Mesenchymal stem cell (in vitro differentiated cells and primary cell): ENCODE measurements at regions not wholly inside any gene's neighbourhood (a gene's known extent, or its start where the extent isn't known, plus 50 kb on each side); places are given as distances from the start of the nearest gene placed in this dataset.

Experiments
- DNase-seq: peaks from one replicate; pipeline ENCODE4 v3.0.0-alpha.2; 2013
- H2AFZ ChIP-seq: one replicate; pipeline ENCODE4 v1.6.1; 2013; ENCODE audit warnings: low read depth, mild to moderate bottlenecking, control low read depth, inconsistent platforms, low read length, moderate library complexity
- H2AK5ac ChIP-seq: 2 replicates; pipeline ENCODE4 v1.6.1; 2013; ENCODE audit warnings: low read length, moderate library complexity, mild to moderate bottlenecking, inconsistent platforms; ENCODE audit not compliant: severe bottlenecking
- H2BK120ac ChIP-seq: one replicate; pipeline ENCODE4 v1.6.1; 2013; ENCODE audit warnings: low read depth, mild to moderate bottlenecking, inconsistent platforms, low read length, moderate library complexity
- H2BK12ac ChIP-seq, 2 experiments: one replicate each; pipeline ENCODE4 v1.6.1; 2013; ENCODE audit warnings: inconsistent platforms in 2 of 2, low read length in 2 of 2, mild to moderate bottlenecking in 2 of 2, moderate library complexity in 2 of 2, control low read depth in 1 of 2
- H2BK15ac ChIP-seq: one replicate; pipeline ENCODE4 v1.6.1; 2013; ENCODE audit warnings: mild to moderate bottlenecking, low read depth, inconsistent platforms; ENCODE audit not compliant: poor library complexity, severe bottlenecking
- H2BK5ac ChIP-seq: 2 replicates; pipeline ENCODE4 v1.6.1; 2013; ENCODE audit warnings: low read depth, mild to moderate bottlenecking, low read length, control low read depth, inconsistent platforms; ENCODE audit not compliant: poor library complexity, severe bottlenecking
- H3K14ac ChIP-seq, 2 experiments: one replicate each; pipeline ENCODE4 v1.6.1; 2013; ENCODE audit warnings: inconsistent platforms in 2 of 2, low read length in 2 of 2, control low read depth in 1 of 2, mild to moderate bottlenecking in 1 of 2, moderate library complexity in 1 of 2
- H3K18ac ChIP-seq, 2 experiments: one replicate each; pipeline ENCODE4 v1.6.1; 2013; ENCODE audit warnings: inconsistent platforms in 2 of 2, low read length in 2 of 2, control low read depth in 1 of 2, low read depth in 1 of 2, mild to moderate bottlenecking in 1 of 2
- H3K23ac ChIP-seq, 2 experiments: one replicate each; pipeline ENCODE4 v1.6.1; 2013; ENCODE audit warnings: inconsistent platforms in 2 of 2, low read length in 2 of 2, mild to moderate bottlenecking in 2 of 2, moderate library complexity in 2 of 2, control low read depth in 1 of 2
- H3K27ac ChIP-seq: 2 replicates; pipeline ENCODE4 v1.5.1; 2013; ENCODE audit warnings: mild to moderate bottlenecking, moderate library complexity, low read length, control low read depth, inconsistent platforms; ENCODE audit not compliant: poor library complexity, severe bottlenecking
- H3K27me3 ChIP-seq, 2 experiments: 2 replicates each; pipeline versions ENCODE4 v1.6.1 to v1.7.0; 2013; ENCODE audit warnings: low read length in 2 of 2, mild to moderate bottlenecking in 2 of 2, moderate library complexity in 2 of 2, control low read depth in 1 of 2, inconsistent platforms in 1 of 2; ENCODE audit not compliant: control insufficient read depth in 1 of 2, insufficient read depth in 1 of 2
- H3K36me3 ChIP-seq, 2 experiments: 2 replicates each; pipeline versions ENCODE4 v1.6.1 to v1.7.0; 2013; ENCODE audit warnings: low read length in 2 of 2, control low read depth in 1 of 2, inconsistent platforms in 1 of 2, low read depth in 1 of 2, mild to moderate bottlenecking in 1 of 2; ENCODE audit not compliant: insufficient read depth in 2 of 2, control insufficient read depth in 1 of 2
- H3K4ac ChIP-seq, 2 experiments: one replicate each; pipeline ENCODE4 v1.6.1; 2013; ENCODE audit warnings: inconsistent platforms in 2 of 2, low read length in 2 of 2, mild to moderate bottlenecking in 2 of 2, moderate library complexity in 2 of 2, control low read depth in 1 of 2, low read depth in 1 of 2
- H3K4me1 ChIP-seq: 2 replicates; pipeline ENCODE4 v1.6.1; 2013; ENCODE audit warnings: low read depth, low read length, control low read depth; ENCODE audit not compliant: control insufficient read depth, insufficient read depth
- H3K4me2 ChIP-seq: 2 replicates; pipeline ENCODE4 v1.6.1; 2013; ENCODE audit warnings: low read length, mild to moderate bottlenecking, inconsistent platforms; ENCODE audit not compliant: poor library complexity, severe bottlenecking
- H3K4me3 ChIP-seq, 2 experiments: 2 replicates each; pipeline versions ENCODE4 v1.5.1 to v1.7.0; 2013; ENCODE audit warnings: low read length in 2 of 2, mild to moderate bottlenecking in 2 of 2, control low read depth in 1 of 2, low read depth in 1 of 2; ENCODE audit not compliant: insufficient read depth in 1 of 2
- H3K79me1 ChIP-seq: replicated peaks from 2 replicates; pipeline ENCODE4 v1.6.1; 2013; ENCODE audit warnings: mild to moderate bottlenecking, control low read depth, low read length, inconsistent platforms; ENCODE audit not compliant: poor library complexity, severe bottlenecking
- H3K9ac ChIP-seq: 2 replicates; pipeline ENCODE4 v1.7.0; 2013; ENCODE audit warnings: mild to moderate bottlenecking, low read length, moderate library complexity
- H3K9me3 ChIP-seq: 2 replicates; pipeline ENCODE4 v1.7.0; 2013; ENCODE audit warnings: mild to moderate bottlenecking, low read length; ENCODE audit not compliant: control insufficient read depth
- H4K8ac ChIP-seq: one replicate; pipeline ENCODE4 v1.6.1; 2013; ENCODE audit warnings: inconsistent platforms, mild to moderate bottlenecking, low read length, moderate library complexity
- H4K91ac ChIP-seq: one replicate; pipeline ENCODE4 v1.6.1; 2013; ENCODE audit warnings: mild to moderate bottlenecking, low read length, inconsistent platforms
- WGBS: methylation state at CpG from one replicate; pipeline ENCODE4 v1.1.7; 2013; ENCODE audit warnings: mixed read lengths; 5-methylcytosine and 5-hydroxymethylcytosine counted together

DNA sequence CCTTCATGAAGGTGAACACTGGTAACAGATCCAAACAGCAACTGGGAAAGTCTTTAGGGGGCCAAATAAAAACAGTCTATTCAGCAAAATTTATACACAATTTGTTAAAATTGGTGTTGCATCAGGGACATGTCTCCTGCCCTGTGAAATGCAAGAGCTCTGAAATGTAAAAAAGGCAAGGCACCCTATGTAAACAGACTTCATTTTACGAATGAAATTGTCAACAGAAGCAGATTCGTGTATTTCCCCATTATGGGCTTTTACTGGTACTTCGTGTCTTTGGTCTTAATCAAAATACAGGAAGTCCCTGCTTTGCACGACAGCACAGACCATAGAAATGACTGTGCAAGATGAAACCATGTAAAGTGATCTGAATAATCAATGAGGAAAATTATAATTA lies 127.3 kb upstream of the THBS1 start:
- peak overlapping the region in 1 of 2 experiments; percentile 66 for H2BK12ac ChIP-seq
- H3K18ac ChIP-seq: peak overlapping the region in 1 of 2 experiments; percentile 41
- peak; percentile 70 for DNase-seq
- no peak overlapping the region for H2BK120ac ChIP-seq
- no peak overlapping the region for H3K14ac ChIP-seq
- H3K4me3 ChIP-seq: no peak overlapping the region
- no peaks in the 10 kb centered on the region for H3K9me3 ChIP-seq
- H4K8ac ChIP-seq: peak overlapping the region; percentile 42
- no peaks in the 10 kb centered on the region for H3K36me3 ChIP-seq
- H3K9ac ChIP-seq: no peak overlapping the region
- WGBS: 71% methylated on average over 3 of the region's 4 CpGs
- H3K27ac ChIP-seq: no peak overlapping the region
- H2AK5ac ChIP-seq: no peak overlapping the region
- H3K79me1 ChIP-seq: no peaks in the 10 kb centered on the region
- H2BK15ac ChIP-seq: no peak overlapping the region
- no peak overlapping the region for H3K4ac ChIP-seq
- H2BK5ac ChIP-seq: no peak overlapping the region
- H3K4me2 ChIP-seq: no peak overlapping the region
- no peaks in the 10 kb centered on the region for H3K4me1 ChIP-seq
- H3K23ac ChIP-seq: no peak overlapping the region
- no peak overlapping the region for H2AFZ ChIP-seq
- no peaks in the 10 kb centered on the region for H3K27me3 ChIP-seq
- no peak overlapping the region for H4K91ac ChIP-seq

DNA sequence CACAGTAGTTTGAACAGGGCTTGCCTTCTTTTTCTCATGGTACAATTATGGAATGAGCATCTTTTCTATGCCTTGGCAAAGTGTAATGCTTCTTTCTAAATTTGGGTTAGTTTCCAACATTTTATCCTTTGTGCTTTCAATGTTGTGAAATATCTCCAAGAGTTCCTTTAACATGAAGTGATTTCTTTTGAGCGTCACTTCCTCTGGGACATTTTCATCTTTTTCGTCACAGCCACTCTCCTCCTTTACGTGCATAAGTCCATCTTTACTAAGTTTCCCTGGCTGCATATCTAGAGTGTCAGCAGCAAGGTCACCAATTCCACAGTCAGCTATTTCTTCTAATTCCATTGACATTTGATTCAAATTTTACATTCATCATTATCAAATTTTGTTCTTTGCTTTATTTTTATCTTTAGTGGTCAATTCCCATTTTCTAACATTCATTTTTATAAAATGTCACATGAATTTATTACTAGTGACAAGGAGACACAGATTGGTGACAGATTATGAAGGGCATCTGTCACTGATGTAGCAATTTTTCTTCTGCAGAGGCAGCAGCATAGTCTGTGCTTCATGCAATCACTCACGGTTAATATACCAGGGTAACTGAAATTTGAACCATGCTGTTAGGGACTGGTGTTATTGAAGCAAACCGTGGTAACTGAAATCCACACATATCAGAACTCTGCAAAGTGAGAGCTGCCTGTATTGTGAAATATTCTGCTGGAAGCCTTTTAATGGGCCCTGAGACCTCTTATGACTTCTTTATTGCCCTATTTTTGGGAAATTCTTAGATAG lies 126.5 kb upstream of the THBS1 start:
- H3K9ac ChIP-seq: peak overlapping the region; percentile 27
- H3K4me1 ChIP-seq: no peaks in the 10 kb centered on the region
- H2BK120ac ChIP-seq: no peak overlapping the region
- H3K27me3 ChIP-seq: no peaks in the 10 kb centered on the region
- no peak overlapping the region for H2AK5ac ChIP-seq
- H4K91ac ChIP-seq: no peak overlapping the region
- no peak overlapping the region for H3K4me2 ChIP-seq
- no peak overlapping the region for H3K18ac ChIP-seq
- H3K4ac ChIP-seq: no peak overlapping the region
- no peak overlapping the region for H2BK12ac ChIP-seq
- H4K8ac ChIP-seq: no peak overlapping the region
- H3K79me1 ChIP-seq: no peaks in the 10 kb centered on the region
- H2BK5ac ChIP-seq: no peak overlapping the region
- no peaks in the 10 kb centered on the region for H3K9me3 ChIP-seq
- 89% methylated on average over 5 of the region's 5 CpGs for WGBS
- no peak overlapping the region for H2BK15ac ChIP-seq
- peak; percentile 45 for DNase-seq
- H3K4me3 ChIP-seq: no peak overlapping the region
- no peaks in the 10 kb centered on the region for H3K36me3 ChIP-seq
- H3K14ac ChIP-seq: no peak overlapping the region
- no peak overlapping the region for H2AFZ ChIP-seq
- H3K27ac ChIP-seq: no peak overlapping the region
- H3K23ac ChIP-seq: no peak overlapping the region

DNA sequence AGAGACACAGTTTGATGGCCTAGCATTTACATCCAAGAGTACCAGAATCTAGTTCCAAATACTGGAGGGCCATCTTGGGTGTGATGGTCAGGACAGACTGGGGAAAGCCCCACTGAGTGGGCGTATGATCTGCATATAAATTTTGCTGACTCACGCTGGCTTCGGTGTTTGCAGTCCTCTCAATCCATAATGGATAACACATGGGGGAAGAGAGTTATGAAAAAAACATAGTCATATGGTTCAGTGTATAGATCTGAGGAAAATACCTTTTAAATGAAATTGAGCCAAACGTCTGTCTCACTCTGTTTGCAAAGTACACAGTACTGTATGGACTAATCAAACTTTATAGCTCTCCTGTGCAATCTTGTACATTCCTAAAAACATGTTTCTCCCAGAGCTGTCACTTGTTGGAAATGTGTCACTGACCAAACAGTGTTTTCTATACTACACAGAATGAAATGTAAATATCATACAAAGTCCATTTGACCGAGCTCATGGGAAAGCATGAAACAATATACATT lies 125.3 kb upstream of the THBS1 start:
- no peak overlapping the region for H2BK12ac ChIP-seq
- no peaks in the 10 kb centered on the region for H3K9me3 ChIP-seq
- H4K91ac ChIP-seq: no peak overlapping the region
- no peak overlapping the region for H3K27ac ChIP-seq
- no peak overlapping the region for H2AFZ ChIP-seq
- H3K4me3 ChIP-seq: no peak overlapping the region
- DNase-seq: peak; percentile 41
- no peaks in the 10 kb centered on the region for H3K27me3 ChIP-seq
- H3K23ac ChIP-seq: no peak overlapping the region
- H3K36me3 ChIP-seq: no peaks in the 10 kb centered on the region
- no peaks in the 10 kb centered on the region for H3K79me1 ChIP-seq
- no peak overlapping the region for H3K18ac ChIP-seq
- no peak overlapping the region for H3K9ac ChIP-seq
- H2AK5ac ChIP-seq: no peak overlapping the region
- no peak overlapping the region for H3K4me2 ChIP-seq
- 77% methylated on average over 5 of the region's 5 CpGs for WGBS
- no peaks in the 10 kb centered on the region for H3K4me1 ChIP-seq
- H2BK5ac ChIP-seq: no peak overlapping the region
- H3K4ac ChIP-seq: no peak overlapping the region
- no peak overlapping the region for H3K14ac ChIP-seq
- no peak overlapping the region for H2BK120ac ChIP-seq
- no peak overlapping the region for H2BK15ac ChIP-seq
- H4K8ac ChIP-seq: no peak overlapping the region

- Histone ChIP-seq H3K23ac (no peak overlapping the region), H4K91ac (no peak overlapping the region), H3K4me3 (no peak overlapping the region), H2BK12ac (no peak overlapping the region), H3K27ac (no peak overlapping the region), H2BK120ac (no peak overlapping the region), H2BK15ac (no peak overlapping the region), H3K4me2 (no peak overlapping the region), H3K18ac (no peak overlapping the region), H3K4ac (no peak overlapping the region), H3K9me3 (no peaks in the 10 kb centered on the region), H3K4me1 (no peaks in the 10 kb centered on the region), H4K8ac (no peak overlapping the region), H2AK5ac (no peak overlapping the region), H3K14ac (no peak overlapping the region), H3K27me3 (no peaks in the 10 kb centered on the region), H3K79me1 (no peaks in the 10 kb centered on the region), H3K36me3 (no peaks in the 10 kb centered on the region), H2AFZ (no peak overlapping the region), H3K9ac (no peak overlapping the region), H2BK5ac (no peak overlapping the region)
- no peak for DNase-seq
- WGBS: 93% methylated on average over 2 of the region's 2 CpGs
These were observed 124.7 kb upstream of the THBS1 start for GRCh38 chr15:39456159-39456558.
